ENCODE measurements at regions not wholly inside any gene's neighbourhood (a gene's known extent, or its start where the extent isn't known, plus 50 kb on each side); places are given as distances from the start of the nearest gene placed in this dataset.

DNA sequence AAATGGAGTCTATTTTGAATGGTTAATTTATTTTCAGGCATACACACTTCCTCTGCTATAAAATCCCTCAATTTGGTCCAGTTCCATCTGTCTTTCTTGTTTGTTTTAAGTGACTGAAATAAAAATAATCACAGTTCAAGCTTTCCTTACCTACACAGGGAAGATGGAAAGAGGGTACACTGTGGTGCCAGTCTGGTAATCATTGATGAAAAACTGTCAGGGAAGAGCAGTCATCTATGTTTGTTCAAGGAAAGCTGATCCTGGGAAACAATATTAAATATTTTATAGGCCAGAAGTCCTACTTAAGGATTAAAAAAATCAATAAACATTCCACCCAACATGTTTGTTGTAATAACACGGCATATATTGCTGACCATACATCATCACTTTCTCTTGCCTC lies 115.2 kb upstream of the KCNMB2 start:
- no peak for TF ChIP-seq POLR2A (IDR thresholded peaks at IDR 0.05)
- TF ChIP-seq, protein P1, sequence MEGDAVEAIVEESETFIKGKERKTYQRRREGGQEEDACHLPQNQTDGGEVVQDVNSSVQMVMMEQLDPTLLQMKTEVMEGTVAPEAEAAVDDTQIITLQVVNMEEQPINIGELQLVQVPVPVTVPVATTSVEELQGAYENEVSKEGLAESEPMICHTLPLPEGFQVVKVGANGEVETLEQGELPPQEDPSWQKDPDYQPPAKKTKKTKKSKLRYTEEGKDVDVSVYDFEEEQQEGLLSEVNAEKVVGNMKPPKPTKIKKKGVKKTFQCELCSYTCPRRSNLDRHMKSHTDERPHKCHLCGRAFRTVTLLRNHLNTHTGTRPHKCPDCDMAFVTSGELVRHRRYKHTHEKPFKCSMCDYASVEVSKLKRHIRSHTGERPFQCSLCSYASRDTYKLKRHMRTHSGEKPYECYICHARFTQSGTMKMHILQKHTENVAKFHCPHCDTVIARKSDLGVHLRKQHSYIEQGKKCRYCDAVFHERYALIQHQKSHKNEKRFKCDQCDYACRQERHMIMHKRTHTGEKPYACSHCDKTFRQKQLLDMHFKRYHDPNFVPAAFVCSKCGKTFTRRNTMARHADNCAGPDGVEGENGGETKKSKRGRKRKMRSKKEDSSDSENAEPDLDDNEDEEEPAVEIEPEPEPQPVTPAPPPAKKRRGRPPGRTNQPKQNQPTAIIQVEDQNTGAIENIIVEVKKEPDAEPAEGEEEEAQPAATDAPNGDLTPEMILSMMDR (IDR thresholded peaks at IDR 0.05): no peak

Data from heart left ventricle (tissue), 13 donors.